ENCODE measurements at regions not wholly inside any gene's neighbourhood (a gene's known extent, or its start where the extent isn't known, plus 50 kb on each side); places are given as distances from the start of the nearest gene placed in this dataset.

DNA sequence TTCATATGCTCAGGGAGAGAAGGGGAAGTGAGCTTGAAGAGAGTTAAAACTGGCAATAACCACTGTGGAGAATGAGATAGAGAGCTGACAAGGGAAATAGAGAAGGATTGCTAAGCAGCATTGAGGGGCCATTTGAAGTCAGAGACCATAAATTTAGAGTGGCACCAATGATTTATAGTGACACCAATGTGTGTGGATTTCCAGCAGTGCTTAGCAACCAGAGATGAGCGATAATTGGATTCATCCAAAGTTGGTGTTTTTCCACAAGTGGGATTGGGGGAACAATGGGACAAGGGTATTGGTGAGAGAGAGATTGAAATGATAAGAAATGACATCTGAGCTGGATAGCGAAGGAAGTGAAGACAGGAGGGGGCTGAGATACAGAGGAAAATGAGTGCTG, 114.1 kb downstream of the C1orf94 start:
- Histone ChIP-seq H3K9me2 (ENCODE audit: insufficient read depth) (no peaks in the 10 kb centered on the region), H4K20me1 (replicated peaks; ENCODE audit: insufficient read depth) (no peaks in the 10 kb centered on the region), H3K4me2 (no peak overlapping the region), H3K27me3 (ENCODE audit: insufficient read depth) (no peaks in the 10 kb centered on the region), H3K27ac (ENCODE audit: low read depth) (no peak overlapping the region), H3K79me2 (replicated peaks; ENCODE audit: insufficient read depth) (no peaks in the 10 kb centered on the region), H3F3A (replicated peaks; ENCODE audit: low read depth) (no peaks in the 10 kb centered on the region), H3K36me3 (ENCODE audit: insufficient read depth) (no peaks in the 10 kb centered on the region), H3K4me1 (ENCODE audit: insufficient read depth) (no peaks in the 10 kb centered on the region), H3K4me3 (no peak overlapping the region), H2AFZ (no peak overlapping the region)
- DNase-seq (ENCODE audit: low spot score) (no peak), ATAC-seq (no peak)
- Mint-ChIP-seq H3K9me3 (no peaks in the 10 kb centered on the region), H3K4me3 (no peak overlapping the region), H3K4me1 (no peaks in the 10 kb centered on the region; the same call in 2 of the 3 replicates), H3K27me3 (ENCODE audit: insufficient read depth, low read depth, poor library complexity) (peaks cover 4% of the 10 kb centered on the region), H3K27ac (no peak overlapping the region), H3K36me3 (ENCODE audit: low read depth) (no peaks in the 10 kb centered on the region)
- no peak for TF ChIP-seq STAT1 (IDR thresholded peaks at IDR 0.05; ENCODE audit: unreplicated experiment)
- TF ChIP-seq JUNB (IDR thresholded peaks at IDR 0.05; ENCODE audit: unreplicated experiment) = no peak
- no peak for TF ChIP-seq POLR2AphosphoS5 (IDR thresholded peaks at IDR 0.05; ENCODE audit: low read depth)
- TF ChIP-seq EZH2phosphoT487 (IDR thresholded peaks at IDR 0.05; ENCODE audit: unreplicated experiment) = no peak
- no peak for TF ChIP-seq ZNF331 (CRISPR knock-in tag; IDR thresholded peaks at IDR 0.05; ENCODE audit: low read depth)
- no peak for TF ChIP-seq CREB1 (CRISPR knock-in tag; IDR thresholded peaks at IDR 0.05; ENCODE audit: low read depth)
- TF ChIP-seq, protein P1, sequence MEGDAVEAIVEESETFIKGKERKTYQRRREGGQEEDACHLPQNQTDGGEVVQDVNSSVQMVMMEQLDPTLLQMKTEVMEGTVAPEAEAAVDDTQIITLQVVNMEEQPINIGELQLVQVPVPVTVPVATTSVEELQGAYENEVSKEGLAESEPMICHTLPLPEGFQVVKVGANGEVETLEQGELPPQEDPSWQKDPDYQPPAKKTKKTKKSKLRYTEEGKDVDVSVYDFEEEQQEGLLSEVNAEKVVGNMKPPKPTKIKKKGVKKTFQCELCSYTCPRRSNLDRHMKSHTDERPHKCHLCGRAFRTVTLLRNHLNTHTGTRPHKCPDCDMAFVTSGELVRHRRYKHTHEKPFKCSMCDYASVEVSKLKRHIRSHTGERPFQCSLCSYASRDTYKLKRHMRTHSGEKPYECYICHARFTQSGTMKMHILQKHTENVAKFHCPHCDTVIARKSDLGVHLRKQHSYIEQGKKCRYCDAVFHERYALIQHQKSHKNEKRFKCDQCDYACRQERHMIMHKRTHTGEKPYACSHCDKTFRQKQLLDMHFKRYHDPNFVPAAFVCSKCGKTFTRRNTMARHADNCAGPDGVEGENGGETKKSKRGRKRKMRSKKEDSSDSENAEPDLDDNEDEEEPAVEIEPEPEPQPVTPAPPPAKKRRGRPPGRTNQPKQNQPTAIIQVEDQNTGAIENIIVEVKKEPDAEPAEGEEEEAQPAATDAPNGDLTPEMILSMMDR (conservative IDR thresholded peaks at IDR 0.05; ENCODE audit: low read depth in 2 of 2) = no peak
- TF ChIP-seq, protein P2, sequence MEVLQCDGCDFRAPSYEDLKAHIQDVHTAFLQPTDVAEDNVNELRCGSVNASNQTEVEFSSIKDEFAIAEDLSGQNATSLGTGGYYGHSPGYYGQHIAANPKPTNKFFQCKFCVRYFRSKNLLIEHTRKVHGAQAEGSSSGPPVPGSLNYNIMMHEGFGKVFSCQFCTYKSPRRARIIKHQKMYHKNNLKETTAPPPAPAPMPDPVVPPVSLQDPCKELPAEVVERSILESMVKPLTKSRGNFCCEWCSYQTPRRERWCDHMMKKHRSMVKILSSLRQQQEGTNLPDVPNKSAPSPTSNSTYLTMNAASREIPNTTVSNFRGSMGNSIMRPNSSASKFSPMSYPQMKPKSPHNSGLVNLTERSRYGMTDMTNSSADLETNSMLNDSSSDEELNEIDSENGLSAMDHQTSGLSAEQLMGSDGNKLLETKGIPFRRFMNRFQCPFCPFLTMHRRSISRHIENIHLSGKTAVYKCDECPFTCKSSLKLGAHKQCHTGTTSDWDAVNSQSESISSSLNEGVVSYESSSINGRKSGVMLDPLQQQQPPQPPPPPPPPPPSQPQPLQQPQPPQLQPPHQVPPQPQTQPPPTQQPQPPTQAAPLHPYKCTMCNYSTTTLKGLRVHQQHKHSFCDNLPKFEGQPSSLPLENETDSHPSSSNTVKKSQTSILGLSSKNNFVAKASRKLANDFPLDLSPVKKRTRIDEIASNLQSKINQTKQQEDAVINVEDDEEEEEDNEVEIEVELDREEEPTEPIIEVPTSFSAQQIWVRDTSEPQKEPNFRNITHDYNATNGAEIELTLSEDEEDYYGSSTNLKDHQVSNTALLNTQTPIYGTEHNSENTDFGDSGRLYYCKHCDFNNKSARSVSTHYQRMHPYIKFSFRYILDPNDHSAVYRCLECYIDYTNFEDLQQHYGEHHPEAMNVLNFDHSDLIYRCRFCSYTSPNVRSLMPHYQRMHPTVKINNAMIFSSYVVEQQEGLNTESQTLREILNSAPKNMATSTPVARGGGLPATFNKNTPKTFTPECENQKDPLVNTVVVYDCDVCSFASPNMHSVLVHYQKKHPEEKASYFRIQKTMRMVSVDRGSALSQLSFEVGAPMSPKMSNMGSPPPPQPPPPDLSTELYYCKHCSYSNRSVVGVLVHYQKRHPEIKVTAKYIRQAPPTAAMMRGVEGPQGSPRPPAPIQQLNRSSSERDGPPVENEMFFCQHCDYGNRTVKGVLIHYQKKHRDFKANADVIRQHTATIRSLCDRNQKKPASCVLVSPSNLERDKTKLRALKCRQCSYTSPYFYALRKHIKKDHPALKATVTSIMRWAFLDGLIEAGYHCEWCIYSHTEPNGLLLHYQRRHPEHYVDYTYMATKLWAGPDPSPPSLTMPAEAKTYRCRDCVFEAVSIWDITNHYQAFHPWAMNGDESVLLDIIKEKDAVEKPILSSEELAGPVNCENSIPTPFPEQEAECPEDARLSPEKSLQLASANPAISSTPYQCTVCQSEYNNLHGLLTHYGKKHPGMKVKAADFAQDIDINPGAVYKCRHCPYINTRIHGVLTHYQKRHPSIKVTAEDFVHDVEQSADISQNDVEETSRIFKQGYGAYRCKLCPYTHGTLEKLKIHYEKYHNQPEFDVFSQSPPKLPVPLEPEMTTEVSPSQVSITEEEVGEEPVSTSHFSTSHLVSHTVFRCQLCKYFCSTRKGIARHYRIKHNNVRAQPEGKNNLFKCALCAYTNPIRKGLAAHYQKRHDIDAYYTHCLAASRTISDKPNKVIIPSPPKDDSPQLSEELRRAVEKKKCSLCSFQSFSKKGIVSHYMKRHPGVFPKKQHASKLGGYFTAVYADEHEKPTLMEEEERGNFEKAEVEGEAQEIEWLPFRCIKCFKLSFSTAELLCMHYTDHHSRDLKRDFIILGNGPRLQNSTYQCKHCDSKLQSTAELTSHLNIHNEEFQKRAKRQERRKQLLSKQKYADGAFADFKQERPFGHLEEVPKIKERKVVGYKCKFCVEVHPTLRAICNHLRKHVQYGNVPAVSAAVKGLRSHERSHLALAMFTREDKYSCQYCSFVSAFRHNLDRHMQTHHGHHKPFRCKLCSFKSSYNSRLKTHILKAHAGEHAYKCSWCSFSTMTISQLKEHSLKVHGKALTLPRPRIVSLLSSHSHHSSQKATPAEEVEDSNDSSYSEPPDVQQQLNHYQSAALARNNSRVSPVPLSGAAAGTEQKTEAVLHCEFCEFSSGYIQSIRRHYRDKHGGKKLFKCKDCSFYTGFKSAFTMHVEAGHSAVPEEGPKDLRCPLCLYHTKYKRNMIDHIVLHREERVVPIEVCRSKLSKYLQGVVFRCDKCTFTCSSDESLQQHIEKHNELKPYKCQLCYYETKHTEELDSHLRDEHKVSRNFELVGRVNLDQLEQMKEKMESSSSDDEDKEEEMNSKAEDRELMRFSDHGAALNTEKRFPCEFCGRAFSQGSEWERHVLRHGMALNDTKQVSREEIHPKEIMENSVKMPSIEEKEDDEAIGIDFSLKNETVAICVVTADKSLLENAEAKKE (CRISPR knock-in tag; IDR thresholded peaks at IDR 0.05) = no peak
- no peak for TF ChIP-seq ZNF114 (CRISPR knock-in tag; IDR thresholded peaks at IDR 0.05)
- TF ChIP-seq, protein P3, sequence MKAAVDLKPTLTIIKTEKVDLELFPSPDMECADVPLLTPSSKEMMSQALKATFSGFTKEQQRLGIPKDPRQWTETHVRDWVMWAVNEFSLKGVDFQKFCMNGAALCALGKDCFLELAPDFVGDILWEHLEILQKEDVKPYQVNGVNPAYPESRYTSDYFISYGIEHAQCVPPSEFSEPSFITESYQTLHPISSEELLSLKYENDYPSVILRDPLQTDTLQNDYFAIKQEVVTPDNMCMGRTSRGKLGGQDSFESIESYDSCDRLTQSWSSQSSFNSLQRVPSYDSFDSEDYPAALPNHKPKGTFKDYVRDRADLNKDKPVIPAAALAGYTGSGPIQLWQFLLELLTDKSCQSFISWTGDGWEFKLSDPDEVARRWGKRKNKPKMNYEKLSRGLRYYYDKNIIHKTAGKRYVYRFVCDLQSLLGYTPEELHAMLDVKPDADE (IDR thresholded peaks at IDR 0.05) = no peak
- TF ChIP-seq EZH2 (IDR thresholded peaks at IDR 0.05; ENCODE audit: low read depth, unreplicated experiment) = no peak
- TF ChIP-seq, protein P4, sequence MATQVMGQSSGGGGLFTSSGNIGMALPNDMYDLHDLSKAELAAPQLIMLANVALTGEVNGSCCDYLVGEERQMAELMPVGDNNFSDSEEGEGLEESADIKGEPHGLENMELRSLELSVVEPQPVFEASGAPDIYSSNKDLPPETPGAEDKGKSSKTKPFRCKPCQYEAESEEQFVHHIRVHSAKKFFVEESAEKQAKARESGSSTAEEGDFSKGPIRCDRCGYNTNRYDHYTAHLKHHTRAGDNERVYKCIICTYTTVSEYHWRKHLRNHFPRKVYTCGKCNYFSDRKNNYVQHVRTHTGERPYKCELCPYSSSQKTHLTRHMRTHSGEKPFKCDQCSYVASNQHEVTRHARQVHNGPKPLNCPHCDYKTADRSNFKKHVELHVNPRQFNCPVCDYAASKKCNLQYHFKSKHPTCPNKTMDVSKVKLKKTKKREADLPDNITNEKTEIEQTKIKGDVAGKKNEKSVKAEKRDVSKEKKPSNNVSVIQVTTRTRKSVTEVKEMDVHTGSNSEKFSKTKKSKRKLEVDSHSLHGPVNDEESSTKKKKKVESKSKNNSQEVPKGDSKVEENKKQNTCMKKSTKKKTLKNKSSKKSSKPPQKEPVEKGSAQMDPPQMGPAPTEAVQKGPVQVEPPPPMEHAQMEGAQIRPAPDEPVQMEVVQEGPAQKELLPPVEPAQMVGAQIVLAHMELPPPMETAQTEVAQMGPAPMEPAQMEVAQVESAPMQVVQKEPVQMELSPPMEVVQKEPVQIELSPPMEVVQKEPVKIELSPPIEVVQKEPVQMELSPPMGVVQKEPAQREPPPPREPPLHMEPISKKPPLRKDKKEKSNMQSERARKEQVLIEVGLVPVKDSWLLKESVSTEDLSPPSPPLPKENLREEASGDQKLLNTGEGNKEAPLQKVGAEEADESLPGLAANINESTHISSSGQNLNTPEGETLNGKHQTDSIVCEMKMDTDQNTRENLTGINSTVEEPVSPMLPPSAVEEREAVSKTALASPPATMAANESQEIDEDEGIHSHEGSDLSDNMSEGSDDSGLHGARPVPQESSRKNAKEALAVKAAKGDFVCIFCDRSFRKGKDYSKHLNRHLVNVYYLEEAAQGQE (IDR thresholded peaks at IDR 0.05; ENCODE audit: unreplicated experiment) = no peak
- TF ChIP-seq NANOG (IDR thresholded peaks at IDR 0.05; ENCODE audit: borderline replicate concordance) = no peak

Data from GM23338 (cell line).